GM21576 (cell line): ENCODE measurements at regions not wholly inside any gene's neighbourhood (a gene's known extent, or its start where the extent isn't known, plus 50 kb on each side); places are given as distances from the start of the nearest gene placed in this dataset.

ENCODE experiments used
- ATAC-seq: cut with Tn5 transposase; IDR thresholded peaks from one replicate; pipeline ENCODE4 v1.9.1; 2021; ENCODE audit warnings: mild to moderate bottlenecking, moderate library complexity; ENCODE audit not compliant: unreplicated experiment

DNA sequence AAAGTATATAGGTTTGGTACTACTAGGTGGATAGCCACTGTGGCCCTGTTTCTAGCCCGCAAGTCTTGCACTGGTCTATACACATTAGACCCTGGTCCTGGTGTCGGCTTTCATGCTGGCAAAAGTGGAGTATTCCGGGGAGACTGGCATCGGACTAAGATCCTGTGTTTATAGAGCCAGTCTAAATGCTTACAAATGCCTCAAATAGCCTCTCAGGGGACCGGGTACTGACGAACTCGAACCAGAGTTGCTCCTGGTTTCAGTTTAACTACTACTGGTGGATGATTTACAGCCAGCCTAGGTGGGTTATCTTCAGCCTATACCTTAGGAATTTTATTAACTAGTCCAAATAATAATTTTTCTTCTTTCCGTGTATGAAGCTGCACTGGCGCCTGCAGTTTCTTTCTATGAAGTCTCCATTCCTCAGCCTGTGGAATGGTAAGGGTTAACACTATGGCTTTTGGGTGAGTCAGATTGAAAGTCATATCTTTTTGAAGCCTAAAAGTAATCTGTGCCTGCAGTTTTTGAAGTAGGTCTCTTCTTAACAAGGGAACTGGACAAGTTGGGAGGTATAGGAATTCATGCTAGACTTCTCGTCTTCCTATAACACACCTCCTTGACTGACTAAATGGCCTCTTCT, 51.3 kb downstream of the OR10H4 start:
- ATAC-seq, result no peak

DNA sequence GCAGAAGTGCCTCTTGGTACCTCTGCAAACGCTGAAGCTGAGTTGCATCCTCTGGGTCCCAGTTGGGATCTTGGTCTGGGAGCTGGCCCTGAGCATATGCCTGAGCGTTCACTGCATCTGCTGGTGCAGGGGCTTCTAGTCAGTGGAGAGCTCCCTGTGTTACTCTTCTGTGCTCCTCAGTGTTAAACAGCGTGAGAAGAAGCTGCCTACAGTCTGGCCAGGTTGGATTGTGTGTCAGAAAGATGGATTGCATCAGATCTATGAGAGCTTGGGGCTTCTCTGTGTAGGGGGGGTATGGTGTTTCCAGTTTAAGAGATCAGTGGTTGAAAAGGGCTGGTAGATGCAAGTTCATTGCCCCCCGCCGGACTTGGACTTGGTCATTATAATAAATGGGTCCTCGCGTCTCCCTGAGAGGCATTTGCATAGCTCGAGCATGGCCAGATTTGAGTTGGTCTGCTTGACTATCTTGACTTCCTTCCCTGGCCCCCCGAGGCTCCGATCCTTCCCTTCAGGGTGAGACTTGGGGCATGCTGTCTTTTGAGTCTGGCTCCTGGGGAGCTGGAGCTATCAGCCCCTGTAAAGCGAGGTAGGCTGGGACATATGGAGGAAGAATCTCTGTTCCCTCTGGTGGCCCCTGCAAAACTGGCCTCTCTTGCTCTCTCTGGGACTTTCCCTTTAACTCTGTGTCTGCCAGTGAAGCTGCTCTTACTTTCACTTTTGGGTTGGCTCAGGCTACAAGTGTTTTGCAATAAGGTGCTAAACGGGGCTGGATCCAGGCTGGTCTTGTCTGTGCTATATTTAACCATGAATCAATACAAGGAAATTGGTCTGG, 52.9 kb downstream of the OR10H4 start:
- ATAC-seq, result peak; percentile 50

- ATAC-seq, result no peak
Observed at GRCh38 chr19:16002406-16003384, 53.9 kb downstream of the OR10H4 start.

DNA sequence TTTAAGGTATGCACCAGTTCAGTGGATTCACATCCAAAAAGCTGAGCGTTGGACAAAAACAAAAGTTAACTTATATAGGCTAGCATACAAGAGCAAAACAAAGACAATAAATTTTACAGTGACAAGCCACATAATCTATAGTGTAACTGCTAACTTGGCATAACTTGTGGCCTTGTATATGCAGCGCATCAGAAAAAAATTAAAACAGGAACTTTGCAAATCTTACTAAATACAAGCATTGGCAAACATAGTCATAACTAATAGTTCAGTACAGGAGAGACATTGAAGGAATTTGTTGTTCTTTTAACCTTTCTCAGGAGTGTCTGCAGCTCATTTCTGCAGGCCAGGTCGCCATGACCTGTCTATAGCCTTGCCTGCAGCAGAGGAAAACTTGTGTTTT, 54.6 kb downstream of the OR10H4 start:
- ATAC-seq, result no peak

DNA sequence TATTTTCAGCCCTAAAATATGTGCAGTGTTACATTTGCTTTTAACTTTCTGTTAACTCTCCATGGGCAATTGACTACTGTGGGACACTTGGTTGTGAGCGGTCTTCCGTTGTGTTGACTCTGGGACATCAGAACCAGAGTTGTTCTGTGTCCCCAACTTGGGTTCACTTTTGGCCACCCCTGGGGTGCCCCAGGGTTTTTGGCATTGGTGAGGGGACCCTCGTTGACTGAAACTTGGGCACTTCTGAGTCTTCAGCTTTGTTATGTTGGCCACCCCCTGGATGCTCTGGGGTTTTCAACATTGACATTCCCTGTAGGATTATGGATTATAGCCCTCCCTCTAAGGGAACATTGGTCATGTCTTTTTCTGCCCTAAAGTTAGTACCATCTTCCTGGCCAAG, 57.1 kb downstream of the OR10H4 start:
- no peak for ATAC-seq

DNA sequence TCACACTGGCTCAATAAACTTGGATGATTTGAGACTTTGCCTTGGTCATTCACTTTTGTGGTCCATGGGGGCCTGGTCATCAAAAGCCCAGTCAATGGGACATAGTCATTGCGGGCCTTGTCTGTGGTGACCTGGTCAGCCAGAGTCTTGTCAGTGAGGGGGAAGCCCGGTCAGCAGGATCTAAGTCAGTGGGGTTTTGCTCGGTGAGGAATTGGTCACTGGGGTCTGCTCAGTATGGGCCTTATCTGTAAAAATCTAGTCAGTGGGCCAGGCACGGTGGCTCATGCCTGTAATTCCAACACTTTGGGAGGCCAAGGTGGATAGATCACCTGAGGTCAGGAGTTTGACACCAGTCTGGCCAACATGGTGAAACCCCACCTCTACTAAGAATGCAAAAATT, 63.7 kb upstream of the TPM4 start:
- ATAC-seq, result no peak

GRCh38 chr19:16013181-16013850, 63.0 kb upstream of the TPM4 start:
- no peak for ATAC-seq

- ATAC-seq, result no peak
Observed at GRCh38 chr19:16013851-16014840, 62.1 kb upstream of the TPM4 start.

DNA sequence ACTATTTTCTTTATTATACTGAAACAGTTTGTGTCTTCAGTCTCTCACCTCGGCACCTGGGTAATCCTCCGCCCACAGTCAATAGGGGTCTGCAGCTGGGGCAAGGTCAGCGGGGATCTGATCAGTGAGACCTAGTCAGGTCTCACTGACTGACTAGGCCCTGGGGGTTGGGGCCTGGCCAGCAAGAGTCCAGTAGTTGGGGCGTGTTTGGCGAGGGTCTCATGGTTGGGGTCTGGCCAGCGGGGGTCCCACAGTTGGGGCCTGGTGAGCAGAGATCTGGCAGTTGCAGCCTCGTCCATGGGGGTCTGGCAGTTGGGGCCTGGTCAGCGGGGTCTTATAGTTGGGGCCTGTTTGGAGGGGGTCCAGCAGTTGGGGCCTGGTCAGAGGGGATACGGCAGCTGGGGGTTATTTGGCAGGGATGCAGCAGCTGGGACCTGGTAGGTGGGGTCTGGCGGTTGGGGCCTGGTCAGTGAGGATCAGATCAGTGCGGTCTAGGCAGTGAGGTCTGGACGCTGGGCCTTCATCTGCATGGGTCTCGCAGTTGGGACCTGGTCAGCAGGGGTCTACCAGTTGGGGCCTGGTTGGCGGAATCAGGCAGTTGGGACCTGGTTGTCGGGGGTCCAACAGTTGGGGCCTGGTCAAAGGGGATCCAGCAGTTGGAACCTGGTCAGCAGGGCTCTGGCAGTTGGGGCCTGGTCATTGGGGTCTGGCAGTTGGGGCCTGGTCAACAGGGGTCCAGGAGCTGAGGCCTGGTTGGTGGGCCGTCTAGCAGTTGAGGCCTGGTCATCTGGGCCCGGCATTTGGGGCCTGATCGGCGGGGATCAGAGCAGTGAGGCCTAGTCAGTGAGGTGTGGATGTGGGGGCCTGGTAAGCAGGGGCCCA, 61.1 kb upstream of the TPM4 start:
- ATAC-seq, result no peak

GRCh38 chr19:16015805-16016173, 60.5 kb upstream of the TPM4 start:
- no peak for ATAC-seq

GRCh38 chr19:16016226-16017137, 59.8 kb upstream of the TPM4 start:
- ATAC-seq, result no peak

DNA sequence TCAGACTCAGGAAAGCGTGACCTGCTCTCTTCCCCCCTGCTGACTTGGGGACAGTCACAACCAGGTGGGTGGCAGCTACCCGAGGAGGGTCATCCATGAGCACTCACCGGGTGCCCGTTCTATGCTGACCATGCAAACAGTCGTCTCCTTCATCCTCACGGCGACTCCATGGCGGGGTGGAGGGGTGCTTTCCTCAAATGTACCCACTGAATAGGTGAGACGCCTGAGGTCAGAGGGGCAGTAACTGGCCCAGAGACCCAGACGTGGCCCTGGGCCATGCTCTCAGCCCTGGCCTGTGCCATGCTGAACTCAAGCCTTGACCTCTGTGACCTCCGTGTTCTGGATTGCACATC, 59.2 kb upstream of the TPM4 start:
- no peak for ATAC-seq

DNA sequence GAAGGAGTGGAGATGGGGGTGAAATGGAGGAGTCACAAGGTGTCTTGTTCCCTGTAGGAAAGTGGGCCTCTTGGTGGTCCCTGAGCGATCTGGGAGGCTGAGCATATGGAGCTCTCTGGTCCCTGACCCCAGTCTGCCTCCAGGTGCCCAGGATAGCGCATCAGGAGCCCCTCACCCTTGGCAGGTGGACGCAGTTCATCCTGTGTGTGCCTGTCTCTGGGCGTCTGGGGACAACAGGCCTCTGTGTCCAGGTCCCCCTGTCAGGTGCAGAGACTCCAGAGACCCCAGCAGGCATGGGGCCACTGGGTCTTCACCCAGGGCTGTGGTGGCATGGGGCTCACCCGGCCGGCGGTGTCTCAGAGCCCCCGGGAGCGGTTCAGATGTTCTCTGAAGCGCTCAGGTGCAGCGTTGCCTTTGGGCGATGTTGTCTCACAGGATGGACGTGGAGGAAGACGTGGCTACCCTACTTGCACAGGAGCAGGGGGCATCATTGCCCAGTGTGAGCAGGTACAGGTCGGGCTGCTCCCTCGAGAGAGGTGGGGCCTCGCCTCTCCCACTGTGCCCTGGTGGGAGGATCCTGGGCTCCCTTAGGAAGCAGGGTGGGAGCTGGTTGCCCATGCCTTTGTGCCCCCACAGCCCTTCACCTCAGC, 58.1 kb upstream of the TPM4 start:
- no peak for ATAC-seq

- no peak for ATAC-seq
Observed at GRCh38 chr19:16018801-16019551, 57.3 kb upstream of the TPM4 start.

DNA sequence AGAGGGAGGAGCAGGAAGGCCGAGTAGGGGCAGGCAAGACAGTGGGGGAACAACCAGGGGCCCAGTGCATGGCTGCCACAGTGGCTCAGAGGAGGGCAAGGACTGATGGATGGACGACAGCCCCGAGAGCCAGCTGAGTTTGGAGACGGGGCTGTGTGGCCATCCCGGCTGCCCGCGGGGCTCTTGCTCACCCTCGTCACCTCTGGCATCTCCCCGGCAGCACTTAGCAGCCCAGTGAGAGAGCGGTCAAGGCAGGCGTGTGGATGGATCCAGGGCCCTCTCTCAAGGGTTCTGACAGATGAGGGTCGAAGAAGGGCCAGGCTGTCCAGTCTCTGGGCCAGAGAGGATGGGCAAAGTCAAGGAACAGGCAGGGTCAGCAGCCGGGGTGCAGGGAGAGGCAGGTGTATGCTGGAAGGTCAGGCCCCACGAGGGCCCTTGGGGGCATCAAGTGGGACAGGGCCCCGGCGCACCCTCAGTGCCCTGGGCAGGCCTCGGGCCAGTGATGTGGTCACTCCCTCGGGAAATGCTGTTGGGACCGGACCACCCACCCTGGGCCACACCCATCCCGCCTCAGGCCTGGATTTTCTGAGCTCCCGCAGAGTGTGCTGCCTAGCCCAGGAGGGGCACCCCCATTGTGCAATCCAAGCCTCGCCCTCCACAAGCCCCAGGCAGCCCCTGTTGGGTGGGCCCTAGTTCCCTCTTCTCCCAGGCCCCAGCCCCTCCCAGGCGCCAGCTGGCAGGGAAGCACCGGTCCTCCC, 56.4 kb upstream of the TPM4 start:
- ATAC-seq, result no peak

- no peak for ATAC-seq
Observed at GRCh38 chr19:16021796-16022195, 54.5 kb upstream of the TPM4 start.
